Right atrium auricular region (tissue), 2 donors: ENCODE measurements at regions not wholly inside any gene's neighbourhood (a gene's known extent, or its start where the extent isn't known, plus 50 kb on each side); places are given as distances from the start of the nearest gene placed in this dataset.

Experiments used
- DNase-seq: peaks from one replicate; pipeline ENCODE4 v3.0.0-alpha.2; 2019; ENCODE audit warnings: low spot score
- H3K27ac ChIP-seq, 2 donors: fragments of 200-600 bp; sonication (generic); 1 replicate in 1 of 2; 2 replicates in 1 of 2; pipeline ENCODE4 v1.5.1; 2016 to 2019
- H3K27me3 ChIP-seq, 2 donors: fragments of 200-600 bp; sonication (generic); one replicate each; pipeline versions ENCODE4 v1.5.1 to v1.6.0; 2017 to 2019
- H3K36me3 ChIP-seq: fragments of 200-600 bp; sonication (generic); one replicate; pipeline ENCODE4 v1.5.1; 2016
- H3K4me1 ChIP-seq, 2 donors: fragments of 200-600 bp; sonication (generic); one replicate each; pipeline versions ENCODE4 v1.5.1 to v1.6.0; 2017 to 2019
- H3K4me3 ChIP-seq, 2 donors: fragments of 200-600 bp; sonication (generic); 1 replicate in 1 of 2; 2 replicates in 1 of 2; pipeline ENCODE4 v1.5.1; 2017 to 2019; ENCODE audit warnings: mild to moderate bottlenecking in 1 of 2, moderate library complexity in 1 of 2
- H3K9me3 ChIP-seq, 2 donors: fragments of 200-600 bp; sonication (generic); one replicate each; pipeline ENCODE4 v1.5.1; 2019
- CTCF ChIP-seq, 2 donors: fragments of 200-600 bp; sonication (generic); IDR thresholded peaks; one replicate each; pipeline ENCODE4 v1.5.1; 2019; ENCODE audit warnings: antibody characterized with exemption in 2 of 2

DNA sequence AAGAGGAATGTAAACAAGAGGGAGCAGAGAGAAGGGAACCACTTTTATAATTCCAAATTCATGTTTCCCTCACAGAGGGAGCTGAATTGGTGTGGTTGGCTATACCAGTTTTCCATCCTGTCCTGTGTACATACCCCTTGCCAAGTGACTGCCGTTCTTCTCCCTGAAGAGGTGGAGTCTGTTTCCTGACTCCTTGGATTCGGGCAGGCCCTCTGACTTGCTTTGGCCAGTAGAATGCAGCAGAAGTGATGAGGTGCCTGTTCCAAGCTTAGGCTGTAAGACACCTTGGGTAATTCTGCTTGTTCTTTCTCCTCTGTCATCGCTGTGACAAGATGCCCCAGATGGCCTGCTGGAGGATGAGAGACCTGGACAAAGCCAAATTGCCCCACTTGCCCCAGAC, 124.7 kb downstream of the UCHL1 start:
- no peaks in the 10 kb centered on the region for H3K27me3 ChIP-seq
- no peak for DNase-seq
- H3K4me1 ChIP-seq: peaks cover 0 to 36% of the 10 kb centered on the region in 2 donors
- no peaks in the 10 kb centered on the region for H3K36me3 ChIP-seq
- H3K4me3 ChIP-seq: no peak overlapping the region
- peaks cover 0 to 11% of the 10 kb centered on the region in 2 donors for H3K9me3 ChIP-seq
- TF ChIP-seq CTCF (IDR thresholded peaks at IDR 0.05): no peak
- H3K27ac ChIP-seq: no peak overlapping the region

- H3K4me3 ChIP-seq: no peak overlapping the region
- H3K27me3 ChIP-seq: no peaks in the 10 kb centered on the region
- no peak for TF ChIP-seq CTCF (IDR thresholded peaks at IDR 0.05)
- H3K27ac ChIP-seq: no peak overlapping the region
- peaks cover 0 to 34% of the 10 kb centered on the region in 2 donors for H3K4me1 ChIP-seq
- no peaks in the 10 kb centered on the region for H3K36me3 ChIP-seq
- DNase-seq: peak; percentile 89
- no peaks in the 10 kb centered on the region for H3K9me3 ChIP-seq
Observed at GRCh38 chr4:41384992-41385391, 128.3 kb downstream of the UCHL1 start.

DNA sequence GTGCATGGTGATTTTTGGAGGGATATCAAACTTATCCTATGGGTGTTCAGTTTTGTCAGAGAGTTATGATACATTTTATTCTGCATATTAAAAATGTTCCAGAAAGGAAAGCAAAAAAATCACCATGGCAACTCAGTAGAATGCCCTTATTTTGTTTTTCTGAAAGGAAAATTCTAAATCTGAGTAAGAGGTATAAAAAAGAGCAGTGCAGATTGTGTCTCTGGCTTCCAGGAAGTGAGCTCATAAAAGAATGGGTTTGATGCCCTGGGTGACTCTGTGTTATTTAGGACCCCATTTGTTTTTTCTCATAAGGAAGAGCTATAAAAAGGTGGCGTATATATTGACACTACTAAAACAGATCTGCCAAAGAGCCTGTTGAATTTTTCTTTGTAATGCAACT, 128.8 kb downstream of the UCHL1 start:
- H3K27me3 ChIP-seq: no peaks in the 10 kb centered on the region
- TF ChIP-seq CTCF (IDR thresholded peaks at IDR 0.05): no peak
- H3K9me3 ChIP-seq: no peaks in the 10 kb centered on the region
- H3K27ac ChIP-seq: no peak overlapping the region
- H3K4me1 ChIP-seq: peaks cover 0 to 30% of the 10 kb centered on the region in 2 donors
- H3K36me3 ChIP-seq: no peaks in the 10 kb centered on the region
- DNase-seq: no peak
- no peak overlapping the region for H3K4me3 ChIP-seq

GRCh38 chr4:41388080-41388479, 131.4 kb downstream of the UCHL1 start:
- no peak overlapping the region for H3K4me3 ChIP-seq
- no peak for TF ChIP-seq CTCF (IDR thresholded peaks at IDR 0.05)

GRCh38 chr4:41389356-41389755, 132.6 kb downstream of the UCHL1 start:
- TF ChIP-seq CTCF (IDR thresholded peaks at IDR 0.05): no peak
- Histone ChIP-seq H3K36me3 (no peaks in the 10 kb centered on the region), H3K27me3 (no peaks in the 10 kb centered on the region), H3K4me3 (no peak overlapping the region), H3K27ac (no peak overlapping the region), H3K9me3 (no peaks in the 10 kb centered on the region), H3K4me1 (peaks cover 0 to 14% of the 10 kb centered on the region in 2 donors)
- DNase-seq: no peak

More at GRCh38 chr4:41388080-41388479, 131.4 kb downstream of the UCHL1 start:
- peaks cover 0 to 23% of the 10 kb centered on the region in 2 donors for H3K4me1 ChIP-seq
- no peak for DNase-seq
- H3K27me3 ChIP-seq: no peaks in the 10 kb centered on the region
- no peak overlapping the region for H3K27ac ChIP-seq
- H3K9me3 ChIP-seq: no peaks in the 10 kb centered on the region
- no peaks in the 10 kb centered on the region for H3K36me3 ChIP-seq

- Histone ChIP-seq H3K36me3 (no peaks in the 10 kb centered on the region), H3K4me1 (peaks cover 0 to under 1% of the 10 kb centered on the region in 2 donors), H3K27ac (no peak overlapping the region), H3K27me3 (no peaks in the 10 kb centered on the region), H3K9me3 (no peaks in the 10 kb centered on the region), H3K4me3 (no peak overlapping the region)
- no peak for DNase-seq
- TF ChIP-seq CTCF (IDR thresholded peaks at IDR 0.05): no peak
Observed at GRCh38 chr4:41390661-41391060, 133.9 kb downstream of the UCHL1 start.
